ENCODE measurements at regions not wholly inside any gene's neighbourhood (a gene's known extent, or its start where the extent isn't known, plus 50 kb on each side); places are given as distances from the start of the nearest gene placed in this dataset.

GRCh38 chr1:199843861-199844260 is 183.6 kb upstream of the NR5A2 start:
- no peak for DNase-seq (ENCODE audit: low read depth)
- TF ChIP-seq, protein P1, sequence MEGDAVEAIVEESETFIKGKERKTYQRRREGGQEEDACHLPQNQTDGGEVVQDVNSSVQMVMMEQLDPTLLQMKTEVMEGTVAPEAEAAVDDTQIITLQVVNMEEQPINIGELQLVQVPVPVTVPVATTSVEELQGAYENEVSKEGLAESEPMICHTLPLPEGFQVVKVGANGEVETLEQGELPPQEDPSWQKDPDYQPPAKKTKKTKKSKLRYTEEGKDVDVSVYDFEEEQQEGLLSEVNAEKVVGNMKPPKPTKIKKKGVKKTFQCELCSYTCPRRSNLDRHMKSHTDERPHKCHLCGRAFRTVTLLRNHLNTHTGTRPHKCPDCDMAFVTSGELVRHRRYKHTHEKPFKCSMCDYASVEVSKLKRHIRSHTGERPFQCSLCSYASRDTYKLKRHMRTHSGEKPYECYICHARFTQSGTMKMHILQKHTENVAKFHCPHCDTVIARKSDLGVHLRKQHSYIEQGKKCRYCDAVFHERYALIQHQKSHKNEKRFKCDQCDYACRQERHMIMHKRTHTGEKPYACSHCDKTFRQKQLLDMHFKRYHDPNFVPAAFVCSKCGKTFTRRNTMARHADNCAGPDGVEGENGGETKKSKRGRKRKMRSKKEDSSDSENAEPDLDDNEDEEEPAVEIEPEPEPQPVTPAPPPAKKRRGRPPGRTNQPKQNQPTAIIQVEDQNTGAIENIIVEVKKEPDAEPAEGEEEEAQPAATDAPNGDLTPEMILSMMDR (IDR thresholded peaks at IDR 0.05; ENCODE audit: insufficient read depth, low read depth, low read length, missing control alignments): no peak
- H3K4me3 ChIP-seq (ENCODE audit: low read depth, low read length): no peak overlapping the region

- TF ChIP-seq, protein P1 (IDR thresholded peaks at IDR 0.05; ENCODE audit: insufficient read depth, low read depth, low read length, missing control alignments): no peak
- H3K4me3 ChIP-seq (ENCODE audit: low read depth, low read length): no peak overlapping the region
- DNase-seq (ENCODE audit: low read depth): no peak
Observed at GRCh38 chr1:199847021-199847420, 180.5 kb upstream of the NR5A2 start.

GRCh38 chr1:199851439-199852140 is 175.9 kb upstream of the NR5A2 start:
- no peak overlapping the region for H3K4me3 ChIP-seq (ENCODE audit: low read depth, low read length)
- TF ChIP-seq, protein P1 (IDR thresholded peaks at IDR 0.05; ENCODE audit: insufficient read depth, low read depth, low read length, missing control alignments): no peak
- no peak for DNase-seq (ENCODE audit: low read depth)

- TF ChIP-seq, protein P1 (IDR thresholded peaks at IDR 0.05; ENCODE audit: insufficient read depth, low read depth, low read length, missing control alignments): no peak
- H3K4me3 ChIP-seq (ENCODE audit: low read depth, low read length): no peak overlapping the region
- DNase-seq (ENCODE audit: low read depth): no peak
Observed at GRCh38 chr1:199854686-199855321, 172.7 kb upstream of the NR5A2 start.

GRCh38 chr1:199855580-199855979 is 171.9 kb upstream of the NR5A2 start:
- DNase-seq (ENCODE audit: low read depth): no peak
- TF ChIP-seq, protein P1 (IDR thresholded peaks at IDR 0.05; ENCODE audit: insufficient read depth, low read depth, low read length, missing control alignments): no peak
- no peak overlapping the region for H3K4me3 ChIP-seq (ENCODE audit: low read depth, low read length)

GRCh38 chr1:199856216-199856780 is 171.2 kb upstream of the NR5A2 start:
- H3K4me3 ChIP-seq (ENCODE audit: low read depth, low read length): no peak overlapping the region
- no peak for DNase-seq (ENCODE audit: low read depth)
- TF ChIP-seq, protein P1 (IDR thresholded peaks at IDR 0.05; ENCODE audit: insufficient read depth, low read depth, low read length, missing control alignments): no peak

All from GM12865 (cell line).